GM10266 (cell line): ENCODE measurements at regions not wholly inside any gene's neighbourhood (a gene's known extent, or its start where the extent isn't known, plus 50 kb on each side); places are given as distances from the start of the nearest gene placed in this dataset.
A peak's percentile ranks its signal among the peaks of the same experiment; 100 is the strongest.

Experiments used
- DNase-seq: peaks from one replicate; pipeline ENCODE4 v3.0.0; 2012; ENCODE audit errors: extremely low spot score
- TF ChIP-seq, protein P1 (sequence below): IDR thresholded peaks from 2 replicates; pipeline ENCODE4 v1.5.1; 2012; ENCODE audit warnings: mild to moderate bottlenecking, low read depth; ENCODE audit not compliant: control insufficient read depth, insufficient read depth; ENCODE audit errors: missing control alignments

DNA sequence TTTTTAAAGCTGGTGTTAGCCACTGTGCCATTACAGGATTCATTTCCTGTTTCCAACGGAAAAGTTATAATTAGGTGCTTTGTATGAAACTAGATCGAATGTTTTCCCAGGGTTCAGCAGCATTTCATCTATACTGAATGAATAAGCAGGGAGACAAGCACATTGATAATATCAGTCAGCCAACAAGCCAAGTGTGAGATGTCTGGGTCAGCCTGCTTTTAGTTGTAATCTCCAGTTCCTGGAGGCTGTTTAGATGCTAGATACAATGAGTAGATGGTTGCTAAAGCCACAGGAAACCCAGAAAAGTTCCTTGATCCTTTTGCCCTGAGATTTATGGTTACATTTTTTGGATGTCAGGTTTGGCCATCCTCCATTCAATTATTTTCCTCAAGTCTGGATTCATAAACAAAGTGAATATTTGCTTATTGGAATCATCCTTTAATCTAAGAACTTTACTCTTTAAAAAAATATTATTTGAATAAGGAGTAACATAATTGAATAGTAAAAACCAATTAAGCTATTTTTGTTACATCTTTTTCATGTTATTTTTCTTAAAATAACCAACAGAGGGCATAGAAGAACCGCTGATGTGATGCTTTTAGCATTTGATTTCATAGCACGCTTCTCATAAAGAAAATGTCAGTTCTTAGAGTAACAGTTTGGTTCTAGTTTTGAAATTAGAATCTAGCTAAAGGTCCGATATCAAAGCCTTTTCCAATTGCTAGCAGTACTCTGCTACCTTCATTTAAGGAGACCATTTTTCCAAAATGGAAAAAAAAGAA lies 76.6 kb downstream of the HSPA13 start:
- TF ChIP-seq, protein P1, sequence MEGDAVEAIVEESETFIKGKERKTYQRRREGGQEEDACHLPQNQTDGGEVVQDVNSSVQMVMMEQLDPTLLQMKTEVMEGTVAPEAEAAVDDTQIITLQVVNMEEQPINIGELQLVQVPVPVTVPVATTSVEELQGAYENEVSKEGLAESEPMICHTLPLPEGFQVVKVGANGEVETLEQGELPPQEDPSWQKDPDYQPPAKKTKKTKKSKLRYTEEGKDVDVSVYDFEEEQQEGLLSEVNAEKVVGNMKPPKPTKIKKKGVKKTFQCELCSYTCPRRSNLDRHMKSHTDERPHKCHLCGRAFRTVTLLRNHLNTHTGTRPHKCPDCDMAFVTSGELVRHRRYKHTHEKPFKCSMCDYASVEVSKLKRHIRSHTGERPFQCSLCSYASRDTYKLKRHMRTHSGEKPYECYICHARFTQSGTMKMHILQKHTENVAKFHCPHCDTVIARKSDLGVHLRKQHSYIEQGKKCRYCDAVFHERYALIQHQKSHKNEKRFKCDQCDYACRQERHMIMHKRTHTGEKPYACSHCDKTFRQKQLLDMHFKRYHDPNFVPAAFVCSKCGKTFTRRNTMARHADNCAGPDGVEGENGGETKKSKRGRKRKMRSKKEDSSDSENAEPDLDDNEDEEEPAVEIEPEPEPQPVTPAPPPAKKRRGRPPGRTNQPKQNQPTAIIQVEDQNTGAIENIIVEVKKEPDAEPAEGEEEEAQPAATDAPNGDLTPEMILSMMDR: peak; percentile 27
- no peak for DNase-seq

DNA sequence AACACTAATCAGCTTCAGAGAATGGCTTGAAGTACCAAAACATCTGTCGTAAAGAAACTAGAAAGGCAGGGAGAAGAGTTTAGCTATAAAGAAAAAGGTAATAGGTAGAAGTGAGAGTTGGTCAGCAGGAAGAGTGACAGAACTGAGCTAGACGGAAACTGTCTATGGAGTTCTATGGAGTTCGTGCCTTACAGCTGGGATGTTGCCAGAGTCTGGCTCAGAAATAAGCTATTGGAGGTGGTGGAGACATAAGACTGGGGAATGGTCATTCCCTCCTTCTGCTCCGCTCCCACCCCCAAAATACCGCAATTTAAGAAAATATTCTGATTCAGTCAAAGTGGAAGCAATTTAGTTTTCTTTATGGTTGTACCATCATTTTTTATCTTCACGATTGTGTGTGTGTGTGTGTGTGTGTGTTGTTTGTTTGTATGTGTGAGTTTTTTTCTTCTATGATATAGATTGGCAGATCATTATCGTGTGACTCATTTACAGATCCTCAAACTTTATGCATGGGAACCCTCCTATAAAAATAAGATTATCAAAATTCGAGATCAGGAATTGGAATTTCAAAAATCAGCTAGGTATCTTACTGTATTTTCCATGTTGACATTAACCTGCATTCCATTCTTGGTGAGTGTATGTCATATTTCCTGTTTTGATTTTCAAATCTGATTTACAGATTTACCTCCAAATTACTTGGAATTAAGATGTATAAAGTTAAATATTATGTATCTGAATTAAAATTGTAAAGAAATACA lies 79.0 kb downstream of the HSPA13 start:
- DNase-seq: no peak
- TF ChIP-seq, protein P1: no peak

DNA sequence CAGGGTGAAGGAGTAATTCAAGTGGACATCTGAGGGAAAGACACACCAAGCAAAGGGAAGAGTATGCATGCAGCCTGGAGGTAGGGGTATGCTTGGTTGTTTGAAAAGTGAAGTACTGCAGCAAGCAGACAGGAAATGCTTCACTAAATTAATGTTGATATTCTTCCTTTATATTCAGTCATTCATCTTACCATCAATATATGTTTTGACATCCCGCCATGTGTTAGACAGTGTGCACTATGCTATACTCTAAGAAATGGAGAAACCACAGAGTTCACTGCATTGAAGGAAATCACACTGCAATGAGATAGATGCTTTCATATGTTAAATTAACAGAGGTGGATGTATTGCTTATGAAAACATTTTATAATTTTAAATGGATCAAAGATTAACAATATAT lies 82.9 kb downstream of the HSPA13 start:
- DNase-seq: no peak
- TF ChIP-seq, protein P1: no peak

DNA sequence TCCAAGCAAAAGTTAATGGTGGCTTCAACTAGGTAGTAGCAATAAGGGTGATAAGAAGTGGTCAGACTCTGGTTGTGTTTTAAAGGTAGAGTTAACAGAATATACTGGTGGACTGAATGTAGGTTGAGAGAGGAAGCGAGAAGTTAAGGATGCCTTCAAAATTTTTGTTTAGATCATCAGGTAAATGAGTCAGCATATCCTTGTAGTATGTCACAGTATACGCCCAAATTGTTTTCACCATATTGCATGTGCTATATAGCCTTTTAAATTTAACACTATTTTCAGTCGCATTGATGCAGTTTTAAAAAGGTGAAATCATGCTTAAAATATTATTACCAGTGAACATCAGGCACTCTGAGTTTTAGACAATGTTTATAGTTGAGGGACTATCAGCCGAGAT lies 74.6 kb downstream of the RBM11 start:
- TF ChIP-seq, protein P1: no peak
- DNase-seq: no peak

DNA sequence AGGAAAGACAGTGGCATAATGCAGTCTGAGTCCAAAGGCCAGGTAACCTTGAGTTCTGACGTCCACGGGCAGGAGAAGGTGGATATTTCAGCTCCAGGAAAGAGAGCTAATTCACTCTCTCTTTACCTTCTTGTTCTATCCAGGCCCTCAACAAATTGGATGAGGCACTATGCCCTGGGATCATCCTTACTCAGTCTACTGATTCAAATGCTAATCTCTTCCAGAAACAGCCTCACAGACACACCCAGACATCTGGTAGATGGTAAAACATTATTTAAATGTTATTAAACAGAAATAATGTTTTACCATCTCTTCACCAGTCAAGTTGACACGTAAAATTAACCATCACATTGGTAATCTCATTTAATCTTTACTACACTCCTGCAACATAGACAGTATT lies 73.0 kb downstream of the RBM11 start:
- no peak for DNase-seq
- TF ChIP-seq, protein P1: no peak

DNA sequence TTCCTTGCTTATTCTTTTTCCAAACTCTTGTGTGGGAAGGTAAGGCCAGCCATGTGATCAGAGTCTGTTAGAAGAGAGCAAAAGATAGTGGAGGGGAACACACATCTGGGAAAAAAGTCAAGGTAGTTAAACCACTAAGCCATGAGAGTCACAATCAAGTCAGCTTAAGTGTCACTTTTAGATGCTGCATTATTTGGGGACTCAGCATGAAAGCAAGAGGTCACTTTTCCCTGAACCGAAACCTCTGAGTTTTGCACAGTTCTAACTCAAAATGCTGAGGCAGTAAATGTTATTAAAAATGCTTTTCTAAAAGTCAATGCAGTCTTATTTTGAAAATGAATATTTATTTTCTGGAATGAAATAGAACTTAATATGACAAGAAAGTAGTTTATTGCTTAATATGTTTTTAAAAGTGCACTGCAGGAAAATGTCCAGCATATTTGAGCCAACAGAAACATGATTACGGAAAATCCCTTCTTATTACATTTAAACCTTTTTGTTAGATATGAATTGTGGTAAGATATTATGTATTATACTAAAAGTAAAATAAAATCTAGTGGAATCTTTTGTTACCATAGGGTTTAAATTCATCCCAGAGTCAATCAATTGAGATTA lies 69.3 kb downstream of the RBM11 start:
- DNase-seq: no peak
- TF ChIP-seq, protein P1: no peak
